ENCODE measurements at regions not wholly inside any gene's neighbourhood (a gene's known extent, or its start where the extent isn't known, plus 50 kb on each side); places are given as distances from the start of the nearest gene placed in this dataset.

GRCh38 chr1:29467989-29468900, 231.9 kb downstream of the PTPRU start:
- WGBS (ENCODE audit: insufficient coverage, insufficient read length) = no CpG with 5 or more reads among the region's 10 CpGs
- no peaks in the 10 kb centered on the region; the same call in 1 of the 2 replicates for H3K27me3 ChIP-seq (ENCODE audit: control insufficient read depth, insufficient read depth, low read length)
- no peaks in the 10 kb centered on the region; the same call in 1 of the 2 replicates for H3K4me1 ChIP-seq (ENCODE audit: control insufficient read depth, insufficient read depth, low read length)
- H3K9me3 ChIP-seq (ENCODE audit: control insufficient read depth, insufficient read depth, low read length) = no peaks in the 10 kb centered on the region
- H3K27ac ChIP-seq (ENCODE audit: low read length) = no peak overlapping the region
- H3K4me3 ChIP-seq (ENCODE audit: low read length) = no peak overlapping the region
- DNase-seq (ENCODE audit: low read depth, low spot score) = no peak
- no peaks in the 10 kb centered on the region for H3K36me3 ChIP-seq (ENCODE audit: control insufficient read depth, insufficient read depth, low read length)

DNA sequence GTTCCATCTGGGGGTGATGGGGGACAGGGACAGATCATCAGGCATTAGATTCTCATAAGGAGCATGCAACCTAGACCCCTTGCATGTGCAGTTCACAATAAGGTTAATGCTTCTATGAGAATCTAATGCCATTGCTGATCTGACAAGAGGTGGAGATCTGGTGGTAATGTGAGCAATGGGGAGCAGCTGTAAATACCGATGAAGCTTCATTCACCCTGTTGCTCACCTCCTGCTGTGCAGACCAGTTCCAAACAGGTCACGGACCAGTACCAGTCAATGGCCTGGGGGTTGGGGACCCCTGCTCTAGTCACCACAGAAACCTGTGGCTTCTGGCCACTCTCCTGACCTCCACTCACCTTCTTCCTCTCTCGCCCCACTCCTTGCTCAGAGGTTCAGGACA, 229.9 kb downstream of the PTPRU start:
- Histone ChIP-seq H3K9me3 (ENCODE audit: control insufficient read depth, insufficient read depth, low read length) (no peaks in the 10 kb centered on the region), H3K27ac (ENCODE audit: low read length) (no peak overlapping the region), H3K4me3 (ENCODE audit: low read length) (no peak overlapping the region), H3K36me3 (ENCODE audit: control insufficient read depth, insufficient read depth, low read length) (no peaks in the 10 kb centered on the region), H3K27me3 (ENCODE audit: control insufficient read depth, insufficient read depth, low read length) (no peaks in the 10 kb centered on the region; the same call in 1 of the 2 replicates), H3K4me1 (ENCODE audit: control insufficient read depth, insufficient read depth, low read length) (no peaks in the 10 kb centered on the region; the same call in 1 of the 2 replicates)
- no peak for DNase-seq (ENCODE audit: low read depth, low spot score)
- WGBS (ENCODE audit: insufficient coverage, insufficient read length) = no CpG with 5 or more reads among the region's 3 CpGs

DNA sequence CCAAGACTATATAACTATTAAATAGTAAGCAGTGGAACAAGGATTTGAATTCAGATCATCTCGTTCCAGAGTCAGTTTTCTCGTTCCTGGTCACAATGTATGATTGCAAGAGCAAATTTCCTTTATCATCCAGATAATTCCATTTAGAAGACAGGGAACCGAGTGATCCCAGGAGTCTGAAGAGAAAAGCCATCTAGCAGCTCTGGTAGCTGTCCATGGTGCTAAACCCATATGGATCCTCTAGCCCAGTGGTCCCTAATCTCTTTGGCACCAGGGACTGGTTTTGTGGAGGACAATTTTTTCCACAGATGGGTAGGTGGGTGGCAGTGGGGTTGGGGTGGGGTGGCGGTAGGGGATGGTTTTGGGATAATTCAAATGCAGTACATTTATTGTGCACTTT, 229.4 kb downstream of the PTPRU start:
- no peaks in the 10 kb centered on the region; the same call in 1 of the 2 replicates for H3K4me1 ChIP-seq (ENCODE audit: control insufficient read depth, insufficient read depth, low read length)
- WGBS (ENCODE audit: insufficient coverage, insufficient read length) = no CpG with 5 or more reads among the region's 4 CpGs
- no peak for DNase-seq (ENCODE audit: low read depth, low spot score)
- no peaks in the 10 kb centered on the region for H3K9me3 ChIP-seq (ENCODE audit: control insufficient read depth, insufficient read depth, low read length)
- H3K27ac ChIP-seq (ENCODE audit: low read length) = no peak overlapping the region
- no peaks in the 10 kb centered on the region for H3K36me3 ChIP-seq (ENCODE audit: control insufficient read depth, insufficient read depth, low read length)
- H3K27me3 ChIP-seq (ENCODE audit: control insufficient read depth, insufficient read depth, low read length) = no peaks in the 10 kb centered on the region; the same call in 1 of the 2 replicates
- H3K4me3 ChIP-seq (ENCODE audit: low read length) = no peak overlapping the region

DNA sequence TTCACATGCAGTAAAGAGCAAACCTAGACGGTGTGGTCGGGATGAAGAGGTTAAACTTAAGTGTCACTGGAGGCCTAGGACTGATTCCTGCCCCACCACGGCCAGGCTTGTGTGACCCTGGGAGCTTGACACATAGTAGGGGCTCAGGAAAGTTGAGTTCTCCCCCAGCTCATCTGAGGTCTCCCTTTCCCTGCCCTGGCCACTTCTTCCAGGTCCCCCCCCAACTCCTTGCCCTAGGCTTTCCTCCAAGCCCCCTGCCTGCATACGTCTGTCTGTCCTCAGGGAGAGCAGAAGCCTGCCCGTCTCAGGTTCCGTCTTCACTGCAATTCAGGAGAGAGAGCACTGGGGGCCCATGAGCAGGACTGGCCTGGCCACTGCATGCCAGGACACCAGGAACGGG, 225.8 kb downstream of the PTPRU start:
- no CpG with 5 or more reads among the region's 7 CpGs for WGBS (ENCODE audit: insufficient coverage, insufficient read length)
- Histone ChIP-seq H3K27me3 (ENCODE audit: control insufficient read depth, insufficient read depth, low read length) (no peaks in the 10 kb centered on the region), H3K36me3 (ENCODE audit: control insufficient read depth, insufficient read depth, low read length) (no peaks in the 10 kb centered on the region), H3K4me3 (ENCODE audit: low read length) (no peak overlapping the region), H3K4me1 (ENCODE audit: control insufficient read depth, insufficient read depth, low read length) (no peaks in the 10 kb centered on the region; the same call in 1 of the 2 replicates), H3K27ac (ENCODE audit: low read length) (no peak overlapping the region), H3K9me3 (ENCODE audit: control insufficient read depth, insufficient read depth, low read length) (no peaks in the 10 kb centered on the region)
- no peak for DNase-seq (ENCODE audit: low read depth, low spot score)

- no peak for DNase-seq (ENCODE audit: low read depth, low spot score)
- Histone ChIP-seq H3K27me3 (ENCODE audit: control insufficient read depth, insufficient read depth, low read length) (no peaks in the 10 kb centered on the region), H3K4me1 (ENCODE audit: control insufficient read depth, insufficient read depth, low read length) (no peaks in the 10 kb centered on the region; the same call in 1 of the 2 replicates), H3K27ac (ENCODE audit: low read length) (no peak overlapping the region), H3K4me3 (ENCODE audit: low read length) (no peak overlapping the region), H3K9me3 (ENCODE audit: control insufficient read depth, insufficient read depth, low read length) (no peaks in the 10 kb centered on the region), H3K36me3 (ENCODE audit: control insufficient read depth, insufficient read depth, low read length) (no peaks in the 10 kb centered on the region)
- WGBS (ENCODE audit: insufficient coverage, insufficient read length) = no CpG with 5 or more reads among the region's 7 CpGs
Measured at GRCh38 chr1:29461115-29461739, 224.9 kb downstream of the PTPRU start.

DNA sequence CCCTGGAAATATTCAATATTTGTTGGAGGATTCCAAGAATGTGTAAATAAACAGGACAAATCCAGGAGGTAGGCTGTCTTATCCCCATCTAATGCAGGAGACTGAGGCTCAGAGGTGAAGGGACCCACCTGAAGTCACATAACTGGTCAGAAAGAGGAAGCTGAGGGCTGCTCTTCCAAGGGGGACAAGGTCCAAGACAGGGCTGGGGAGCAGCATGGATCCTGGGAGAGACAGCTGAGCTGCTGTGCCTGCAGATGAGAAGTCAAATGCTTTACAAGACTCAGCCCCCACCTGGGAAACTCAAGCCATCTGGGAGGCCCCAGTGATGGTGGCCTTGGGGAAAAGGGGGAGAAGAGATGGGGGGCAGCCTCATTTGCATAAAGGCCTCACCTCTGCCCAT, 224.4 kb downstream of the PTPRU start:
- H3K4me1 ChIP-seq (ENCODE audit: control insufficient read depth, insufficient read depth, low read length) = no peaks in the 10 kb centered on the region; the same call in 1 of the 2 replicates

GRCh38 chr1:29460041-29460610, 223.8 kb downstream of the PTPRU start:
- Histone ChIP-seq H3K36me3 (ENCODE audit: control insufficient read depth, insufficient read depth, low read length) (no peaks in the 10 kb centered on the region), H3K4me3 (ENCODE audit: low read length) (no peak overlapping the region), H3K4me1 (ENCODE audit: control insufficient read depth, insufficient read depth, low read length) (no peaks in the 10 kb centered on the region; the same call in 1 of the 2 replicates), H3K27me3 (ENCODE audit: control insufficient read depth, insufficient read depth, low read length) (no peaks in the 10 kb centered on the region), H3K9me3 (ENCODE audit: control insufficient read depth, insufficient read depth, low read length) (no peaks in the 10 kb centered on the region), H3K27ac (ENCODE audit: low read length) (no peak overlapping the region)
- no CpG with 5 or more reads among the region's 4 CpGs for WGBS (ENCODE audit: insufficient coverage, insufficient read length)
- DNase-seq (ENCODE audit: low read depth, low spot score) = no peak

More for the DNA sequence above, 224.4 kb downstream of the PTPRU start:
- no peak overlapping the region for H3K27ac ChIP-seq (ENCODE audit: low read length)
- H3K27me3 ChIP-seq (ENCODE audit: control insufficient read depth, insufficient read depth, low read length) = no peaks in the 10 kb centered on the region
- H3K4me3 ChIP-seq (ENCODE audit: low read length) = no peak overlapping the region
- H3K36me3 ChIP-seq (ENCODE audit: control insufficient read depth, insufficient read depth, low read length) = no peaks in the 10 kb centered on the region
- no peaks in the 10 kb centered on the region for H3K9me3 ChIP-seq (ENCODE audit: control insufficient read depth, insufficient read depth, low read length)
- no peak for DNase-seq (ENCODE audit: low read depth, low spot score)

DNA sequence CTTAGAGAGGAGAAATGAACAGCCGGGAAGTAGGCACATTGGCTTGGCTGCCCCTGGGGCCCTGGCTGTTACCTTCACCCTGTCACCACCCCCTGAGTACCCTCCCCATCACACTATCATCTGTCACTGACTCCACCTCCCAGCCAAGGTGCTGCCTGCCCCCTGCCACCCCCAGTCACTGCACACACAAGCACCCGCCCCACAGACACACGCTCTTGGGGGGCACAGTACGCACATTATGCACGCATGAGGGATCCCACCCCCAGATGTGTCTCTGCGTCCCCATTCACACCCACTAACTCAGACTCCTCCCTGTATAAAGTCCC, 223.3 kb downstream of the PTPRU start:
- no peaks in the 10 kb centered on the region for H3K27me3 ChIP-seq (ENCODE audit: control insufficient read depth, insufficient read depth, low read length)
- no peaks in the 10 kb centered on the region for H3K9me3 ChIP-seq (ENCODE audit: control insufficient read depth, insufficient read depth, low read length)
- no CpG with 5 or more reads among the region's 6 CpGs for WGBS (ENCODE audit: insufficient coverage, insufficient read length)
- no peak overlapping the region for H3K4me3 ChIP-seq (ENCODE audit: low read length)
- no peak for DNase-seq (ENCODE audit: low read depth, low spot score)
- no peaks in the 10 kb centered on the region for H3K36me3 ChIP-seq (ENCODE audit: control insufficient read depth, insufficient read depth, low read length)
- no peak overlapping the region for H3K27ac ChIP-seq (ENCODE audit: low read length)
- no peaks in the 10 kb centered on the region; the same call in 1 of the 2 replicates for H3K4me1 ChIP-seq (ENCODE audit: control insufficient read depth, insufficient read depth, low read length)

- no peaks in the 10 kb centered on the region for H3K27me3 ChIP-seq (ENCODE audit: control insufficient read depth, insufficient read depth, low read length)
- no peak for DNase-seq (ENCODE audit: low read depth, low spot score)
- H3K9me3 ChIP-seq (ENCODE audit: control insufficient read depth, insufficient read depth, low read length) = no peaks in the 10 kb centered on the region
- H3K27ac ChIP-seq (ENCODE audit: low read length) = no peak overlapping the region
- no peaks in the 10 kb centered on the region; the same call in none of the 2 replicates for H3K4me1 ChIP-seq (ENCODE audit: control insufficient read depth, insufficient read depth, low read length)
- WGBS (ENCODE audit: insufficient coverage, insufficient read length) = no CpG with 5 or more reads among the region's 8 CpGs
- H3K4me3 ChIP-seq (ENCODE audit: low read length) = no peak overlapping the region
- H3K36me3 ChIP-seq (ENCODE audit: control insufficient read depth, insufficient read depth, low read length) = no peaks in the 10 kb centered on the region
Measured at GRCh38 chr1:29458737-29459619, 222.7 kb downstream of the PTPRU start.
